ENCODE measurements at regions not wholly inside any gene's neighbourhood (a gene's known extent, or its start where the extent isn't known, plus 50 kb on each side); places are given as distances from the start of the nearest gene placed in this dataset.

DNA sequence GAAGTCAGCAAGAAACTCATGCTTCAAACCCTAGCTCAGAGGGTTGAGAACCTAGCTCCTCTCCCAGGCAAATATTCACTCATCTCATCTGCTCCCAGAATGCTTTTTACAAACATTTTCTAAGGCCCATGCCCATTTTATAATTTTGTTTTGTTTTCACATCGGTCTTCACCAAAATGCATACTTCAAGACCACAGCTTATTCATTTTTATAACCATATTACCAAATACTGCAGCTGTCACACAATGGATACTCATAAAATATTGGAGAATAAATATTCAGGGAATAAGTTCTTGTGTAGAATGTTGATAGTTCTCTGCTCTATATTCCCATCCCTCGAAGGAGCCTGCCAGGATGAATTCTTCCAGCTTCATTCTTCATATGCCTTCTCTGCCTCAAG, 50.8 kb upstream of the HOXC13 start:
- DNase-seq (ENCODE audit: unreplicated experiment) = no peak
- Mint-ChIP-seq H3K27me3 (ENCODE audit: insufficient read depth, unreplicated experiment) (peaks cover 29% of the 10 kb centered on the region), H3K4me3 (ENCODE audit: unreplicated experiment) (no peak overlapping the region), H3K27ac (ENCODE audit: low read depth, unreplicated experiment) (no peak overlapping the region), H3K36me3 (ENCODE audit: insufficient read depth, unreplicated experiment) (no peaks in the 10 kb centered on the region), H3K4me1 (ENCODE audit: insufficient read depth, unreplicated experiment) (no peaks in the 10 kb centered on the region), H3K9me3 (ENCODE audit: unreplicated experiment) (no peaks in the 10 kb centered on the region)
- ChIA-PET CTCF (no interaction called here), POLR2A (no interaction called here)
- no TSS peak for BruUV-seq (replicated peaks)
- intact Hi-C loops (cut with micrococcal nuclease) = no loop called here
- TF ChIP-seq CTCF (IDR thresholded peaks at IDR 0.05; ENCODE audit: unreplicated experiment) = no peak
